ENCODE measurements at regions not wholly inside any gene's neighbourhood (a gene's known extent, or its start where the extent isn't known, plus 50 kb on each side); places are given as distances from the start of the nearest gene placed in this dataset.

GRCh38 chr1:165006831-165007230, 349.7 kb downstream of the LMX1A start:
- FAIRE-seq: no peak
- POLR2A ChIA-PET: no interaction called here
- Histone ChIP-seq H3K36me3 (ENCODE audit: control insufficient read depth in 2 of 2, extremely low read depth in 1 of 2, insufficient read depth in 2 of 2, low read length in 2 of 2) (no peaks in the 10 kb centered on the region), H3K27ac (ENCODE audit: insufficient read depth, low read depth, low read length) (no peak overlapping the region), H4K20me1 (replicated peaks; ENCODE audit: control insufficient read depth, extremely low read depth, insufficient read depth, low read length) (no peaks in the 10 kb centered on the region), H3K4me3 (replicated peaks in 1 of 3; ENCODE audit: insufficient read depth in 1 of 3, low read depth in 1 of 3, low read length in 3 of 3) (no peak overlapping the region), H3K9ac (replicated peaks; ENCODE audit: extremely low read depth, insufficient read depth, low read length) (no peak overlapping the region), H3K9me3 (replicated peaks; ENCODE audit: control insufficient read depth, insufficient read depth, low read length) (no peaks in the 10 kb centered on the region), H2AFZ (ENCODE audit: low read depth, low read length) (no peak overlapping the region), H3K27me3 (ENCODE audit: control insufficient read depth in 2 of 2, insufficient read depth in 2 of 2, low read length in 2 of 2) (no peaks in the 10 kb centered on the region), H3K4me1 (ENCODE audit: control insufficient read depth, extremely low read depth, insufficient read depth, low read length) (no peaks in the 10 kb centered on the region), H3K9me1 (replicated peaks; ENCODE audit: control insufficient read depth, extremely low read depth, insufficient read depth, low read length) (no peaks in the 10 kb centered on the region), H3K4me2 (ENCODE audit: insufficient read depth, low read length) (no peak overlapping the region), H3K79me2 (ENCODE audit: control insufficient read depth, insufficient read depth, low read length) (no peaks in the 10 kb centered on the region)
- CTCF ChIA-PET: no interaction called here
- TF ChIP-seq JUN (IDR thresholded peaks at IDR 0.05; ENCODE audit: borderline replicate concordance, insufficient read depth, insufficient read length, low read depth): no peak
- TF ChIP-seq MYC (IDR thresholded peaks at IDR 0.05; ENCODE audit: low read depth, low read length): no peak
- TF ChIP-seq FOS (IDR thresholded peaks at IDR 0.05; ENCODE audit: borderline replicate concordance, insufficient read depth, low read length): no peak
- no peak for TF ChIP-seq POLR2AphosphoS5 (IDR thresholded peaks at IDR 0.05; ENCODE audit: insufficient read depth, low read depth, low read length)
- no TSS peak for BruUV-seq (replicated peaks)
- intact Hi-C loops (cut with micrococcal nuclease): no loop called here
- no peak for DNase-seq (ENCODE audit: low read depth, low spot score)
- dilution Hi-C loops (cut with MboI; ENCODE audit: extremely low pct_ligation_motif_present, low sequenced_read_pairs): no loop called here

- intact Hi-C loops (cut with micrococcal nuclease) (no loop called here), dilution Hi-C loops (cut with MboI; ENCODE audit: extremely low pct_ligation_motif_present, low sequenced_read_pairs) (no loop called here)
- no TSS peak for BruUV-seq (replicated peaks)
- Histone ChIP-seq H2AFZ (ENCODE audit: low read depth, low read length) (no peak overlapping the region), H3K9me1 (replicated peaks; ENCODE audit: control insufficient read depth, extremely low read depth, insufficient read depth, low read length) (no peaks in the 10 kb centered on the region), H4K20me1 (replicated peaks; ENCODE audit: control insufficient read depth, extremely low read depth, insufficient read depth, low read length) (no peaks in the 10 kb centered on the region), H3K9me3 (replicated peaks; ENCODE audit: control insufficient read depth, insufficient read depth, low read length) (no peaks in the 10 kb centered on the region), H3K27me3 (ENCODE audit: control insufficient read depth in 2 of 2, insufficient read depth in 2 of 2, low read length in 2 of 2) (no peaks in the 10 kb centered on the region), H3K4me1 (ENCODE audit: control insufficient read depth, extremely low read depth, insufficient read depth, low read length) (no peaks in the 10 kb centered on the region), H3K4me2 (ENCODE audit: insufficient read depth, low read length) (no peak overlapping the region), H3K27ac (ENCODE audit: insufficient read depth, low read depth, low read length) (no peak overlapping the region), H3K36me3 (ENCODE audit: control insufficient read depth in 2 of 2, extremely low read depth in 1 of 2, insufficient read depth in 2 of 2, low read length in 2 of 2) (no peaks in the 10 kb centered on the region), H3K79me2 (ENCODE audit: control insufficient read depth, insufficient read depth, low read length) (no peaks in the 10 kb centered on the region), H3K4me3 (replicated peaks in 1 of 3; ENCODE audit: insufficient read depth in 1 of 3, low read depth in 1 of 3, low read length in 3 of 3) (no peak overlapping the region), H3K9ac (replicated peaks; ENCODE audit: extremely low read depth, insufficient read depth, low read length) (no peak overlapping the region)
- ChIA-PET CTCF (no interaction called here), POLR2A (no interaction called here)
- DNase-seq (ENCODE audit: low read depth, low spot score) (no peak), FAIRE-seq (no peak)
- TF ChIP-seq GATA2 (IDR thresholded peaks at IDR 0.05; ENCODE audit: insufficient read depth, insufficient read length, low read depth, low read length) (no peak), MAX (IDR thresholded peaks at IDR 0.05; ENCODE audit: insufficient read depth, insufficient read length) (no peak), JUN (IDR thresholded peaks at IDR 0.05; ENCODE audit: borderline replicate concordance, insufficient read depth, insufficient read length, low read depth) (no peak), MYC (IDR thresholded peaks at IDR 0.05; ENCODE audit: low read depth, low read length) (no peak)
These were observed 357.4 kb downstream of the LMX1A start for GRCh38 chr1:164999146-164999545.

All from endothelial cell of umbilical vein (primary cell).